Keratinocyte (primary cell): ENCODE measurements at regions not wholly inside any gene's neighbourhood (a gene's known extent, or its start where the extent isn't known, plus 50 kb on each side); places are given as distances from the start of the nearest gene placed in this dataset.

Experiments
- DNase-seq: peaks from one replicate; pipeline ENCODE4 v3.0.0-alpha.2; 2011; ENCODE audit warnings: low read depth, missing footprints, low spot score
- FAIRE-seq: peaks from 2 replicates; lab custom pipeline; 2011; peaks lifted over from hg19 to GRCh38; lab: Jason Lieb, UNC
- H2AFZ ChIP-seq: 2 replicates; pipeline ENCODE4 v1.6.0; 2012; ENCODE audit warnings: low read length, control low read depth, inconsistent platforms; ENCODE audit not compliant: control insufficient read depth
- H3K27ac ChIP-seq: 2 replicates; pipeline ENCODE4 v1.5.1; 2011; ENCODE audit warnings: low read length; ENCODE audit not compliant: control insufficient read depth, insufficient read depth
- H3K27me3 ChIP-seq: 3 replicates; pipeline ENCODE4 v1.6.0; 2011; ENCODE audit warnings: low read length; ENCODE audit not compliant: control insufficient read depth, insufficient read depth; ENCODE audit errors: extremely low read depth
- H3K36me3 ChIP-seq, 2 experiments: 2 replicates in 1 of 2; 3 replicates in 1 of 2; pipeline ENCODE4 v1.5.1; 2011; ENCODE audit warnings: low read length in 2 of 2, mild to moderate bottlenecking in 1 of 2; ENCODE audit not compliant: control insufficient read depth in 2 of 2, insufficient read depth in 2 of 2; ENCODE audit errors: extremely low read depth in 1 of 2
- H3K4me1 ChIP-seq: 3 replicates; pipeline ENCODE4 v1.5.1; 2011; ENCODE audit warnings: low read length; ENCODE audit not compliant: control insufficient read depth, insufficient read depth; ENCODE audit errors: extremely low read depth
- H3K4me2 ChIP-seq: 3 replicates; pipeline ENCODE4 v1.6.0; 2011; ENCODE audit warnings: low read depth, low read length; ENCODE audit not compliant: control insufficient read depth, insufficient read depth; ENCODE audit errors: extremely low read depth
- H3K4me3 ChIP-seq, 3 experiments: fragments of 200-600 bp in 1 of 3; sonication (generic) in 1 of 3; 2 replicates in 2 of 3; 3 replicates in 1 of 3; pipeline ENCODE4 v1.5.1; 2011 to 2016; ENCODE audit warnings: low read length in 3 of 3, mild to moderate bottlenecking in 3 of 3, control low read depth in 2 of 3, inconsistent platforms in 1 of 3, low read depth in 1 of 3, mixed read lengths in 1 of 3, mixed run types in 1 of 3, moderate library complexity in 1 of 3; ENCODE audit not compliant: control insufficient read depth in 2 of 3, insufficient read depth in 2 of 3; ENCODE audit errors: extremely low read depth in 1 of 3
- H3K79me2 ChIP-seq: 2 replicates; pipeline ENCODE4 v1.6.0; 2012; ENCODE audit warnings: low read length; ENCODE audit not compliant: control insufficient read depth, insufficient read depth
- H3K9ac ChIP-seq: 3 replicates; pipeline ENCODE4 v1.6.0; 2011; ENCODE audit warnings: low read length; ENCODE audit not compliant: control insufficient read depth, insufficient read depth; ENCODE audit errors: extremely low read depth
- H3K9me1 ChIP-seq: 3 replicates; pipeline ENCODE4 v1.6.0; 2011; ENCODE audit warnings: low read length; ENCODE audit not compliant: control insufficient read depth, insufficient read depth; ENCODE audit errors: extremely low read depth
- H3K9me3 ChIP-seq: 2 replicates; pipeline ENCODE4 v1.5.1; 2012; ENCODE audit warnings: low read depth, low read length; ENCODE audit not compliant: control insufficient read depth
- H4K20me1 ChIP-seq: 3 replicates; pipeline ENCODE4 v1.6.0; 2011; ENCODE audit warnings: low read length; ENCODE audit not compliant: control insufficient read depth, insufficient read depth; ENCODE audit errors: extremely low read depth
- CTCF ChIP-seq, 3 experiments: IDR thresholded peaks in 1 of 3; conservative IDR thresholded peaks in 1 of 3; optimal IDR thresholded peaks in 1 of 3; 2 replicates in 2 of 3; 3 replicates in 1 of 3; pipeline versions ENCODE3 to v1.5.1; 2011; ENCODE audit warnings: low read length in 3 of 3, mild to moderate bottlenecking in 3 of 3, moderate library complexity in 2 of 3, control low read depth in 1 of 3, inconsistent platforms in 1 of 3; ENCODE audit not compliant: insufficient read depth in 2 of 3; ENCODE audit errors: extremely low read depth in 1 of 3
- EZH2 ChIP-seq: IDR thresholded peaks from one replicate; pipeline ENCODE4 v1.6.1; 2012; ENCODE audit warnings: inconsistent platforms, mild to moderate bottlenecking, low read length, moderate library complexity
- dilution Hi-C: fragments of 300-500 bp; cut with MboI; formaldehyde crosslinking; loops from one replicate; pipeline ENCODE4 v1.7.0; 2020; ENCODE audit warnings: low sequenced_read_pairs; ENCODE audit not compliant: extremely low pct_ligation_motif_present

- TF ChIP-seq CTCF (optimal IDR thresholded peaks at IDR 0.05 in 1 of 3, IDR thresholded peaks at IDR 0.05 in 1 of 3, conservative IDR thresholded peaks at IDR 0.05 in 1 of 3; ENCODE audit: extremely low read depth in 1 of 3, insufficient read depth in 2 of 3, low read length in 3 of 3): no peak
- no peak for TF ChIP-seq EZH2
- Histone ChIP-seq H2AFZ (no peak overlapping the region), H3K4me2 (no peak overlapping the region), H3K9ac (no peak overlapping the region), H3K36me3 (no peaks in the 10 kb centered on the region), H3K4me1 (no peaks in the 10 kb centered on the region), H3K9me1 (no peaks in the 10 kb centered on the region), H3K79me2 (no peaks in the 10 kb centered on the region), H4K20me1 (no peaks in the 10 kb centered on the region), H3K9me3 (no peaks in the 10 kb centered on the region), H3K4me3 (no peak overlapping the region), H3K27ac (no peak overlapping the region), H3K27me3 (no peaks in the 10 kb centered on the region)
- DNase-seq: no peak
- dilution Hi-C loops: no loop called here
- no peak for FAIRE-seq
These were observed 1688.0 kb upstream of the AGA start for GRCh38 chr4:179130122-179130714.

DNA sequence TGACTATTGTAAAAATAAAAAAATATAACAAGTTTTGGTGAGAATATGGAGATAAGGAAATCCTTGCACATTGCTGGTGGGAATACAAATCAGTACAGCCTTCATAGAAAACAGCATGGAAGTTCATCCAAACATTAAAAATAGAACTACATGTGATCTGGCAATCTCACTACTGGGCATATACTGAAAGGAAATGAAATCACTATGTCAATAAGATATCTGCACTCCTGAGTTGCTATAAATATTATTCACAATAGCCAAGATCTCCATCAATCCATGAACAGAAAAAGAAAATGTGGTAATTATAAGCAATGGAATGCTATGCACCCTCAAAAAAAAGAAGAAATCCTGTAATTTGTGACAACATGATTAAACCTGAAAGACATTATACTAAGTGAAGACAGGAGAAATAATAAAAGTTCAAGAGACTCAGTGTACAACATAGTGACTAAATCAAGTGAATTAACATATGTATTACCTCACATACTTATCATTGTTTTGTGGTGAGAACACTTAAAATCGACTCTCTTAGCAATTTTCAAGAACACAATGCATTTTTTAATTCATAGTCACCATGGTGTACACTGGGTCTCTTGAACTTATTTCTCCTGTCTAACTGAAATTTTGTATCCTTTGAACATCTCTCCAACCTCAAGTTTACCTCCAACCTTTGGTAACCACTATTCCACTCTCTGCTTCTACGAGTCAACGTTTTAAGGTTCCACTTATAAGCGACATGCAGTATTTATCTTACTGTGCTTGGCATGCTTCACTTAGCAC lies 1703.7 kb upstream of the AGA start:
- H2AFZ ChIP-seq: no peak overlapping the region
- no peaks in the 10 kb centered on the region for H3K9me1 ChIP-seq
- H3K79me2 ChIP-seq: no peaks in the 10 kb centered on the region
- H3K27ac ChIP-seq: no peak overlapping the region
- H3K27me3 ChIP-seq: no peaks in the 10 kb centered on the region
- no peak for TF ChIP-seq CTCF (optimal IDR thresholded peaks at IDR 0.05 in 1 of 3, IDR thresholded peaks at IDR 0.05 in 1 of 3, conservative IDR thresholded peaks at IDR 0.05 in 1 of 3; ENCODE audit: extremely low read depth in 1 of 3, insufficient read depth in 2 of 3, low read length in 3 of 3)
- TF ChIP-seq EZH2: no peak
- no peak overlapping the region for H3K9ac ChIP-seq
- FAIRE-seq (no peak), DNase-seq (no peak)
- dilution Hi-C loops: no loop called here
- no peak overlapping the region for H3K4me3 ChIP-seq
- H3K9me3 ChIP-seq: no peaks in the 10 kb centered on the region
- no peaks in the 10 kb centered on the region for H3K4me1 ChIP-seq
- H3K4me2 ChIP-seq: no peak overlapping the region
- H3K36me3 ChIP-seq: no peaks in the 10 kb centered on the region
- no peaks in the 10 kb centered on the region for H4K20me1 ChIP-seq
